ENCODE measurements at regions not wholly inside any gene's neighbourhood (a gene's known extent, or its start where the extent isn't known, plus 50 kb on each side); places are given as distances from the start of the nearest gene placed in this dataset.

- TF ChIP-seq CTCF (conservative IDR thresholded peaks at IDR 0.05; ENCODE audit: low read depth, low read length) (no peak), EZH2 (IDR thresholded peaks at IDR 0.05; ENCODE audit: low read length, unreplicated experiment) (no peak), EZH2phosphoT487 (IDR thresholded peaks at IDR 0.05; ENCODE audit: borderline replicate concordance, low read length) (no peak)
Measured at GRCh38 chr7:17617857-17618651, 319.6 kb downstream of the AHR start.

Data from PC-3 (cell line).